Globus pallidus (tissue), 1 donor: ENCODE measurements at regions not wholly inside any gene's neighbourhood (a gene's known extent, or its start where the extent isn't known, plus 50 kb on each side); places are given as distances from the start of the nearest gene placed in this dataset.
"Not testable (repeated sequence)": the region's sequence is repeated elsewhere in the genome, so short reads cannot be mapped to it uniquely, and the experiment has no call there.

Source experiments
- DNase-seq: peaks from one replicate; pipeline ENCODE4 v3.0.0-alpha.2; 2015; ENCODE audit warnings: low spot score

DNA sequence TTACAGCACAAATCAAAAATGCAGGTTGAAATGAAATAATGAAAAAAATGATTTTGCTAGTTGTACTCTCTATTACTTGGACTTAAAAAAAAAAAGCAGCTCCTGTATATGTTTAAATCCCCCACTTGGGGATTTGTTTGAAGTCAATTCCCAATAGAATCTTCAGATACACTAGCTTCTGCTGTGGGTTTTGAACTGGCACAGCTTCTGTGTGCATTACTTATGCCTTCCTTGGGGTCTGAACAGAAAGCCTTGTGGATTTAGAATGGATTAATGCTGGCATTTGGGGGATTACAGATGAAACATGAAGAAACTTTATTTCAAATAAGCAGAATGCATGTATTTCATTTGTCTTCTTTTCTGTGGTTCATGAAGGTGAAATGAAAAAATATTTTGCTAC is 513.2 kb upstream of the TBL1XR1 start:
- no peak for DNase-seq

- no peak for DNase-seq
These were observed 514.4 kb upstream of the TBL1XR1 start for GRCh38 chr3:177711637-177712036.

DNA sequence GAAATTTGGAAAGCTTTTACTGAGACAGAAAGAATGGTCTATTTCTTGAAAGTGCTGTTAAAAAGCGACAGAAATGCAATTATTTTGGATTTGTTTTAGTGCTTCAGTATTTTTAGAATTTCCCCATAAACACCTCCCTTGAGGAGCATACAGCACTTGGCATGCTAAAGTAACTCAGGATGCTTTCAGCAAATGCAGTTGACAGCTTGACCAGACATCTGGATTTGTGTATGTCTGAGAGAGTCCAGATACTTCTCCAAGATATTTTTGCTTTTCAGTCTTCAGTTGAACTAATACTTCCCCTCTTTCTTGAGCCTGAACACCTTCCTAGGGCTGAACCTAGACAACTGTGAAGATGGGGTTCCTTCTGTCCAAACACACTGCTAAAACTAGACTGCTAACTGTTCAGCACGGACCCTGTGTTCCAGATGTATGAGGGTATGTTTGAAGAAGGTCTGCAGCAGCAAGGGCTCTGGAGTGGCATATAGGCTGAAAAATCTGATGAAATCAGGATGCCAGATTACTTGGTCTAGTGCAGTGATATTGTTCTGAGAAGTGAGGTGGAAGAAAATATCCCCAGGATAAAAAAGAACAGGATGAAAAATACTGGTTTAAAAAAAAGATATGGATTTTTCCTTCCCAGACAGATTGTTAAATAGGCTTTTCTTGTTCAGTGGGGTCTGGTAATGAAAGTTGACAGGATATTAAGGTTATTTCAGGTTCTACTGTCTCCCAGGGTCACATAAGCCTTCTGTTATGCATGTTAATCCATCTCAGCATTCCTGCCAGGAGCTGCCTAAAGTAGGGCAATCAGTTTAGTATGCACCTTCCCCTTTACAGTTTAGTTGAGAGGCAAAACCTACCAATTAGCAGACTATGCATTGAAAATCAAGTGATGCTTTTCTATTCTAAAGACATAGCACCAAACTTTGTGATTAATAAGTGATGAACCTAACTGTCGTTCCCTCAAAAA is 516.9 kb upstream of the TBL1XR1 start:
- DNase-seq, result no peak

DNA sequence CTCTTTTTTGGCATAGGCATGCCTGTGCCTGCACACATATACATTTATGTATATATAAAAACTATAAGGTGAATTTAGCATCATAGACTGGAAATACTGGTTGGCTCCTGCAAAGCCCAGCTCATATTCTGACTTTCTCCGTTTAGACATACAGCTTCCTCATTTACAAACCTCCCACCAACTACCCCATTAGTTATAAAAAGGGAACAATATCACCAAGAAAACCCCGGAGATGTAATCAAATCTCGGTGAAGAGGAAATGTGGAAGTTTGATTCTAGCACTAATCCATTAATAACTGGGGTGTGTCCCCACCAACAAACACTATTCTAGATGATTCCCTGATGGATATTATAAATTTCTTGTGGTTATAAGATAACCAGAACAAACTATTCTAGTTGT is 517.7 kb upstream of the TBL1XR1 start:
- DNase-seq, result peak; percentile 26

GRCh38 chr3:177715980-177716379 is 518.7 kb upstream of the TBL1XR1 start:
- no peak for DNase-seq

DNA sequence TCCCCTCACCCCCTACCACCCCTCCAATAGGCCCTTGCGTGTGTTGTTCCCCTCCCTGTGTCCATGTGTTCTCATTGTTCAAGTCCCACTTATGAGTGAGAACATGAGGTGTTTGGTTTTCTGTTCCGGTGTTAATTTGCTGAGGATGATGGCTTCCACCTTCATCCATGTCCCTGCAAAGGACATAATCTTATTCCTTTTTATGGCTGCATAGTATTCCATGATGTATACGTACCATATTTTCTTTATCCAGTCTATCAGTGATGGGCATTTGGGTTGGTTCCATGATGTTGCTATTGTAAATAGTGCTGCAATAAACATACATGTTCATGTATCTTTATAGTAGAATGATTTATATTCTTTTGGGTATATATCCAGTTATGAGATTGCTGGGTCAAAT is 523.6 kb upstream of the TBL1XR1 start:
- DNase-seq, result not testable (repeated sequence)

DNA sequence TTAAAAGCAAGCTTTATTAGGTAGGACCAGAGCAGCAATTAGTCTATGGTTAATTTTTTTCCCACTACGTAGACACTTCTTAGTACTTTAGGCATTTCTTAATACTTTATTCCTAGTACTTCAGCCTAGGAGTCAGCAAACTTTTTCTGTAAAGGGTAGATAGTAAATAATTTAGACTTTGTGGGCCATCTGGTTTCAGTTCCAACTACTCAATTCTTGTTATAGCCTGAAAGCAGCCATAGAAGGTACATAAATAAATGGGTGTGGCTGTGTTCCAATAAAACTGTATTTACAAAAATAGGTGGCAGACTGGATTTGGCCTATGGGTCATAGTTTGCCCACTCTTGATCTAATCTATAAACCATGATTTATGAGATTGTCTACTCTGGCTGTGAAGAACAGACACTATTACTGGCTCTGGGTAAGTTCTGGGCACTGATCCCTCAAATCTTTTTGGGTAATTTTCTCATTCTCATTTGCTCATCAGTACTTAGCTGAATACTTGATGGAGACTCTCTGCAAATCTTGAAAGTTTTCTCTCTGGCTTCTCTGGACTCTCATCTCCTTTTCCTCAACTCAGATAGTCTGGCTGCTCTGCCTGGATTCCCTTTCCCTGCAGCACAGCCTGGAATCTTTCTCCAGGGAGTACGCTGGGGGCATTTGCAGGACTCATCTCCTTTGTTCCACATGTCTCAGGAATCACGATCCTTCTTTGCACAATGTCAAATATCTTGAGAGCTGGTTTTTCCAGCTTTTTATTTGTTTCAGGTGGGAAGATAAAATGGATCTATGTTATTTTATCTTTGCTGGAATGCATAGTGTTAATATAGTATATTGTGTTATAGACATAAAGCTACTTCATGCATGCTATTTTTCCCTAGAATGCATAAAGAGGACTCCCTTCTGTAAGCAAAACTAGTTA is 524.8 kb upstream of the TBL1XR1 start:
- no peak for DNase-seq

DNA sequence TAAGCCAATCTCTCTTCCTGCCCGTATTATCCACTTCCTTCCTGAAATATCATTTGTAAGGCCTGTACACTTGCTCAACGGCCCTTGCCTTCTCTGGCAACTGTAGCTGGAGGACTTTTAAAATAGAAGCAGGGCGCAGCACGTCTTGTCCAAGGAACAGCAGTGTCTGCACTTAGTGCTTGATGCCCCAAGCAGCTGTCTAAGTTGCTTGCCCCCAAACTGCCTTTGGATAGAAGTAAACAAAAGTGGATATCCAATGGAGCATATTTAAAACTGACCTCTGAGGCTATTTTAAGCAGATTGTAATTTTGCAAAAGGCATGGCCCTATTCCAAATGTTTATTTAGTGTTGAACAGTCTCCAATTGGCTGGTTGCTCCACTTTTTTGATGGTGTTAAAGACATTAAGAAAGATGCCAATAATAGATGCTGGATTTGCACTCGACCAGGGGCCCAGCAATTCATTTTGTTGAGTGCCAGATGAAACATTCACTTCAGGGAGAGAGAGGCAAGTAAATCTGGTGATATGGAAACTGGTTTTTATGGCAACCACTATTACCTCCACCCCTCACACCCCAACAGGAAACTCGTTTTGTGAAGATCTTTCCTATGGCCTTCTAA is 526.8 kb upstream of the TBL1XR1 start:
- peak; percentile 59 for DNase-seq

- DNase-seq, result peak; percentile 35
These were observed 527.9 kb upstream of the TBL1XR1 start for GRCh38 chr3:177725165-177725564.

DNA sequence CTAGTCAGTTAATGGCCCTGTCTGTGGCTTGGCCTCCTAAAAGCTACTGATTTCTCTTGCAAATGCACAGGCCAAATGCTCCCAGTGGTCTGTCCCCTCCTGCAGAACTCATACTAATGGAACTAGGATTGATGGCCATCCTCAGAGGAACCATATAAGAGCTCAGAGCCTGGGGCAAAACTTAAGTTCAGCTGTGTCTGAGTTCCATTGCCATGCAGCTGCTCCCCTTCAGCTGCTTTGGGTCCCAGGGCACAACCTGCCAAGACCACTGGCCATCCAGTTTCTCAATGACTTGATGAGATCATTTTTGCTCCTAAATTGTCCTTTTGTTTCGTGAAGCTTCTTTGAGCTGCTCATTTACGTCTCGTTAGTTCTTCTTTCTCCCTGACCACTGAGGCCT is 529.5 kb upstream of the TBL1XR1 start:
- DNase-seq, result no peak

GRCh38 chr3:177729956-177730681 is 532.8 kb upstream of the TBL1XR1 start:
- no peak for DNase-seq

DNA sequence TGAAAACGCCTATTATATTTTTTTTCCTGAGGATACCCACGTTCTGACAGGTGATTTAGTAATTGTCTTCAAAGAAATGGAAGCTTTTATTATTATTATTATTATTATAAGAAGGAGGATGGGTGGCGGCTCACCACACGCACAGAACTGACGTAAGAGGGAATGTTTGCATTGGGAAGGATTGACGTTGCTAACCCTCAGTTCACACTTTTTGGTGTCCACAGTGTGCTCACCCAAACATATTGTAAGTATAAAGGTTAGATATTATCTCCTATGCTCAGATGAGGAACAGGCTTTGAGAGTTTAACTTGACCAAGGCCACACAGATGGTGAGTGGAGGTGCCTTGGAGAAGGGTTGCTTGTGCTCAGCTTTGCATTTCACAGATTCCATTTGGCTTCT is 533.5 kb upstream of the TBL1XR1 start:
- no peak for DNase-seq

- no peak for DNase-seq
These were observed 534.5 kb upstream of the TBL1XR1 start for GRCh38 chr3:177731644-177732268.

- no peak for DNase-seq
These were observed 536.0 kb upstream of the TBL1XR1 start for GRCh38 chr3:177733233-177733632.

GRCh38 chr3:177733936-177734335 is 536.7 kb upstream of the TBL1XR1 start:
- no peak for DNase-seq

DNA sequence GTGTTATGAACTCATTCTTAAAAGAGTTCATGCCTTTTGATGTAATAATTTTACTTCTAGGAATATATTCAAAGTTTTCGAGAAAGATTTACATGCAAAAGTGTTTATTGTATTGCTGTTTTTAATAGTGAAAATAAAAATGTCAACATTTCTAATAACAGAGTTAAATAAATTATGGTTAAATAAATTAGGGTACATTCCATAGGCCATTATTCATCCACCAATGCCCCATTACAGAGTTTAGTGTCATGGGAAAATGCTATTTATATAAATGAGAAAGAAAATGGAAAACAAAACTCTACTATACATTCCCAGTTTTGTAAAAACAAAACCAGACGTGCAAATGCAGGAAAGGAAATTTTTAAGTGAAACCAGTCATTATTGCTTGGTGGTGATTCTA is 538.1 kb upstream of the TBL1XR1 start:
- no peak for DNase-seq

DNA sequence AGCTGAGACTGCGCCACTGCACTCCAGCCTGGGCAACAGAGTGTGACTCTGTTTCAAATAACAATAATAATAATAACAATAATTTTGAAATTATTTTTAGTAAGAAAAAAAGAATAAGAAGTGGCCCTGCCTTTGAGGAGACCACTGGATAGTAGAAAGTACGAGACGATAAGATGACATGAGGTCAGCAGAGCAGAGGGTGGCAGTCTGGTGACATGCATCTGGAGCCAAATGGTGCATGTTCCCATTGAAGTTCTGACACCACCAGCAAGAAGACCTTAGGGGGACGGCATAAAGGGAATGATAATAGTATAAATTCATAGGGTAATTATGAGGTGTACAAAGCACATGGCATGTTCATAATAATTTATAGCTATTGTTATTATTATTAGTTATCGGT is 542.2 kb upstream of the TBL1XR1 start:
- DNase-seq, result no peak

GRCh38 chr3:177740254-177740653 is 543.0 kb upstream of the TBL1XR1 start:
- no peak for DNase-seq

- DNase-seq, result no peak
These were observed 545.0 kb upstream of the TBL1XR1 start for GRCh38 chr3:177742273-177742672.

GRCh38 chr3:177743173-177743890 is 546.0 kb upstream of the TBL1XR1 start:
- DNase-seq, result no peak
